GM19372 (cell line): ENCODE measurements at regions not wholly inside any gene's neighbourhood (a gene's known extent, or its start where the extent isn't known, plus 50 kb on each side); places are given as distances from the start of the nearest gene placed in this dataset.

ENCODE experiments used
- ATAC-seq: cut with Tn5 transposase; IDR thresholded peaks from one replicate; pipeline ENCODE4 v1.9.1; 2021; ENCODE audit warnings: mild to moderate bottlenecking, low read depth, moderate library complexity; ENCODE audit not compliant: unreplicated experiment

GRCh38 chr15:62807539-62808130 lies 234.9 kb upstream of the TPM1 start:
- no peak for ATAC-seq

GRCh38 chr15:62809115-62809967 lies 233.2 kb upstream of the TPM1 start:
- no peak for ATAC-seq

- ATAC-seq: no peak
These were observed 232.6 kb upstream of the TPM1 start for GRCh38 chr15:62809968-62810260.

GRCh38 chr15:62812515-62812835 lies 230.1 kb upstream of the TPM1 start:
- no peak for ATAC-seq

GRCh38 chr15:62816342-62817069 lies 226.0 kb upstream of the TPM1 start:
- no peak for ATAC-seq

- no peak for ATAC-seq
These were observed 223.9 kb upstream of the TPM1 start for GRCh38 chr15:62818691-62819090.

GRCh38 chr15:62821384-62822131 lies 221.0 kb upstream of the TPM1 start:
- ATAC-seq: no peak

GRCh38 chr15:62822228-62822627 lies 220.3 kb upstream of the TPM1 start:
- ATAC-seq: no peak

- ATAC-seq: no peak
These were observed 219.0 kb upstream of the TPM1 start for GRCh38 chr15:62823561-62823960.

- ATAC-seq: no peak
These were observed 218.2 kb upstream of the TPM1 start for GRCh38 chr15:62824111-62825015.

GRCh38 chr15:62825191-62825590 lies 217.4 kb upstream of the TPM1 start:
- ATAC-seq: no peak

- no peak for ATAC-seq
These were observed 216.0 kb upstream of the TPM1 start for GRCh38 chr15:62826561-62826960.

GRCh38 chr15:62828364-62828763 lies 214.2 kb upstream of the TPM1 start:
- no peak for ATAC-seq

GRCh38 chr15:62832231-62832630 lies 210.3 kb upstream of the TPM1 start:
- ATAC-seq: no peak

GRCh38 chr15:62833646-62834045 lies 208.9 kb upstream of the TPM1 start:
- no peak for ATAC-seq

- no peak for ATAC-seq
These were observed 207.7 kb upstream of the TPM1 start for GRCh38 chr15:62834686-62835329.

- no peak for ATAC-seq
These were observed 207.2 kb upstream of the TPM1 start for GRCh38 chr15:62835351-62835750.

GRCh38 chr15:62835762-62836161 lies 206.8 kb upstream of the TPM1 start:
- ATAC-seq: no peak

GRCh38 chr15:62840526-62841268 lies 201.8 kb upstream of the TPM1 start:
- ATAC-seq: no peak
